HuH-7.5 (cell line): ENCODE measurements at regions not wholly inside any gene's neighbourhood (a gene's known extent, or its start where the extent isn't known, plus 50 kb on each side); places are given as distances from the start of the nearest gene placed in this dataset.

Source experiments
- DNase-seq: peaks from one replicate; pipeline ENCODE4 v3.0.0; 2011; ENCODE audit warnings: low spot score

DNA sequence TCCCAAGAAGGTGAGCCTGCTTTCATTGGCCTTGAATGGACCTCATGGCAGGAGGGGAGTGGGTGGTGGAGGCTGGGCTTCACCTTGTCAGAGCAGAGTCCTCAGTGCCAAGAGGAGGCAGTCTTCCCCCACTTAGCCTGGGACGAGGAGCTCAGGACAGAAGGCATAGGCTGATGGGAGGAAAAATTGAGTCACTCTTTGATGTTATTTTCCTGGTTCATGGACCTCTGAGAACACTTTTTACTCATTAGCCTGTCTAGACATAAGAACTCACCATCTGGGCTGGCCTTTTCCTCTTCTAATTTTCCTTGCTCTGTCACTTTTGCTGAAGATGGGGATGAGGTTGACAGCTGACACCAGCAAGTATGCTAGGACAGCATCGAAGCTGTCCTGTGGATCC, 225.7 kb upstream of the TNP1 start:
- DNase-seq: no peak

- no peak for DNase-seq
Observed at GRCh38 chr2:217081799-217082198, 221.9 kb upstream of the TNP1 start.

DNA sequence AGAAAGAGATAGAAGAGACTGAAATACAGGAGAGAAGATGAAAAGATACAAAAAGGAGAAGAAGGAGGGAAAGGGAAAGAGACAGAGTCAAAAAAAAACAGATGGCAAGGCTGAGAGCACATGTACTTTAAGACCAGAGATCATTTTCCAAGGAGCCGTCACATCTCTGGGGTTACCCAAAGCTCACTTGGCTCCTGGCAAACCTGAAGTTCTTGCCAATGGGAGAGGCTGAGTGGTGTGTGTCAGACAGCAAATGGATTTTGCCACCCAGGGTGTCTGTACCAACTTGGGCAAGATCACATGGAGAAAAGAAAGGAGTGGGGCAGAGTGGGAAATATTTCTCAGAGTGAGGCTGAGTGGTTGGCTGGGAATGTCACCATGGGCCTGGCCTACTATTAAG, 219.3 kb upstream of the TNP1 start:
- no peak for DNase-seq

GRCh38 chr2:217077831-217078407, 218.1 kb upstream of the TNP1 start:
- no peak for DNase-seq

DNA sequence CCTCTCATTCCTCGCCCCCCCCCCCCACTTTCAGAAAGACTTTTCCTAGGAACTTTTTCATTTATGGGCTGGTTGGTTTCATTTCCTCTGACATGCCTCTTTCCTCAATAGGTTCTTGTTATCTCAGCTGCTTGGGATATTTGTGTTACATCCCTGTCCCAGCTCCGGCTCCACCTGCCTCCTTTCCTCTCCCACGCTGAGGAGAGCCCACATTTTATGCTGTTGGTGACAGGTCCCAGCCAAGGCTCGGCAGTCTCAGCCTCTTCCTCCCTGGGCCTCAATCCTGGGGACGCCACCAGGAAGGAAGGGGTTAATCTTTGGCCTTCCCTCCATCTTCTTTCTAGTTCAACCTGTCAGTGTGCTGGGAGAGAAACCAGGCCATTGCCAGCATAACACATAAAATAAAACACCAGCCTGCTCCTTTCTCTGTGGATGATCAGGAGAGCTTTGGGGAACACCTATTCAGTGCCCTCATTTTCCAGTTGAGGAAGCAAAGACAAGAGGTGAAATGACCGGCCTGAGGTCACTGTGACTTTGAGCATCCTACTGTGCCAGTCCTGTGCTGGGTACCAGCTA, 216.9 kb upstream of the TNP1 start:
- no peak for DNase-seq

DNA sequence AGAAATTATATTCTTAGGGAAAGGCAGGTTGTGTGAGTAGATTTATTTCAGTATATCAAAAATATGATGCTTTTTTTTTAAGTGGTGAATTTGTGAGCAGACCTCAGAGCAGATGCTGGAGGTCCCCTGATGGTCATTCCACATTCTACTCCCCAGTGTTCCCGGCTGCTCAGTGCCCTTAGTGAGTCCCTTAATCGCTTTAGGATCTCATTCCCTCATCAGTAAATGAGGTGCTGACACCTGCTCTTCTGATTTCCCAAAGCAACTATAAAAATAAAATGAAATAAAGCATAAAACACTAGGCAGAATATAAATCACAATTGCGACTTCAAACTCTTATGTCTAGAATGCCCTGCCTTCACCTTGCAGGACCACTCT, 216.2 kb upstream of the TNP1 start:
- DNase-seq: no peak

DNA sequence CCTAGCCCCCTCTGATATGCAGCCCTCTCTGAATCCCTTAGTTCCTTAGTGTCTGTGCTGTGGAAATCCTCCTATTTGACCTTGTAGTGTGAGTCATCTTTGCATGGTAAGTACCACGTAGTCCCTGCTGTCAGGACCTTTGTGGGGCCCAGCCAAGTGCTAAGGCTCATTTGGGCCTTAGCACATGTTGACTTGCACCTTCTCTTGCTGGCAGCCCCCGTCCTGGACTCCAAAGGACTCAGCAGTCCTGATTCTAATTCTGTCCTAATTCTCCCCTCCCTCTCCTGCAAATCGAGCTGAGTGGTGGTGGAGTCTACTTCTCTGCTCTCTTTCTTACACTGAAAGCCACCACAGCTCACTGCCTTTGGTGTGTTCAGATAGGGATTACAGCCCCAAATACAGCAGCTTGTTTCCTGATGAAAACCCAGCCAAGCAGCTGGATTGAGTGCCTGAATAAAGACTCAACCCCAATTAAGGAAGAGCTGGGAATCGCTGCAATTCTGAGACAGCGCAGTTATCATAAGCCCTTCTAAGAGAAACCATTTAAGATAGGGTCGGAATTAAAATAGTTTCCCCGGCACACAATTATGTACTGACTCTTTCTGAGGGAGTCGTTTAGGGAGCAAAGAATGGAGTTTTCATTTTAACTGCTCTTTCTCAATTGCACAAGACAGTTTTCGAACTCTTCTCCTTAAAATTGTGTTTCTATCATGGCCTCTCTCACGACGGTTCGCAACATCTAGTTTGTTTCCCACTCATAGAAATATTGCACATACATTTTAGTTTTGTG, 215.6 kb upstream of the TNP1 start:
- DNase-seq: no peak

DNA sequence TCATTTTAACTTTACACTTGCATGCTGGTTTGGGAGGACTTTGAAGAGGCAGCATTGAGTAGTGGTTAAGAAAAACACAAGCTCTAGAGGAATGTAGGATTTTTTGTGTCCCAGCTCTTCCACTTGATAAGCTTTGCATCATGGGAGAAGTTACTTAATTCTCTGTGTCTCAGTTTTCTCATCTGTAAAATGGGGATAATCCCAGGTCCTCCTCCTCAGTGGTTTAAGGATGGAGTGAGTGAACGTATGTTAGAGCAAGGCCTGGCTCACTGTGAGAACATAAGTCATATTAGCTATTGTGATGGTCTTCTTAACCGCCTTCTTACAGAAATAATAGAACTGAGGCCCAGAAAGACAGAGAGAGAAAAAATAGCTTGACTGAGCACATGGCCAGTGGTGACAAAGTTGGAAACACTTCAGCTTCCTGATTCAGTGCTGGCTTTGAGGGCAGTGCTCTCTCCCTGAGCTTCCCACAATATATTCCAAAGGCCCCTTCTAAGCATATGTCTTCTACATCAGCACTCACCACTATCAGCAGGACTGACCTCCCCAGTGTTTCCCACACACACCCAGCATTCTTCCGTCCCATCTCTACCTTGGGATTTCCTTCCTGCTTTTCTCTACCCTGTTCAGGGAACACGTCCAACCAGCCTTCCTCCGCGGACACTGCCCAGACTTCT, 214.9 kb upstream of the TNP1 start:
- DNase-seq: no peak

GRCh38 chr2:217071416-217071815, 211.6 kb upstream of the TNP1 start:
- DNase-seq: no peak

GRCh38 chr2:217070611-217071010, 210.7 kb upstream of the TNP1 start:
- DNase-seq: no peak

DNA sequence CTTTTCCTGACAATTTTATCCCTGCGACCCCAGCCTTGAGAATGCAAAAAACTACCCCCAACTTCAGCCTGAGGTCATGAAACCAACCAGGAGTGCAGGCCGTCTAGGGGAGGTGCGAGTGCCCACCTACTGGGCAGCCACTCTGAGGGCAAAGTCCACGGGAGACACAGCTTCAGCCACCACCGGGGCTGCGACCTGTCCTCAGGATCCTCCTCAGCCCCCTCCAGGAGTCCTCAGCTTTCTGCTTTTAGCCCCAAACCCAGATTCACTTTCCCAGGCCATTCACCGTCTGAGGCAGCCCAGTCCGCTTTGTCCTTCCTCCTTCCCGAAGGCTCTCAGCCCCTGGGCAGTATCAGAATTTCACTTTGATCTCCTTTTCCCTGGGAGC, 210.2 kb upstream of the TNP1 start:
- DNase-seq: no peak

DNA sequence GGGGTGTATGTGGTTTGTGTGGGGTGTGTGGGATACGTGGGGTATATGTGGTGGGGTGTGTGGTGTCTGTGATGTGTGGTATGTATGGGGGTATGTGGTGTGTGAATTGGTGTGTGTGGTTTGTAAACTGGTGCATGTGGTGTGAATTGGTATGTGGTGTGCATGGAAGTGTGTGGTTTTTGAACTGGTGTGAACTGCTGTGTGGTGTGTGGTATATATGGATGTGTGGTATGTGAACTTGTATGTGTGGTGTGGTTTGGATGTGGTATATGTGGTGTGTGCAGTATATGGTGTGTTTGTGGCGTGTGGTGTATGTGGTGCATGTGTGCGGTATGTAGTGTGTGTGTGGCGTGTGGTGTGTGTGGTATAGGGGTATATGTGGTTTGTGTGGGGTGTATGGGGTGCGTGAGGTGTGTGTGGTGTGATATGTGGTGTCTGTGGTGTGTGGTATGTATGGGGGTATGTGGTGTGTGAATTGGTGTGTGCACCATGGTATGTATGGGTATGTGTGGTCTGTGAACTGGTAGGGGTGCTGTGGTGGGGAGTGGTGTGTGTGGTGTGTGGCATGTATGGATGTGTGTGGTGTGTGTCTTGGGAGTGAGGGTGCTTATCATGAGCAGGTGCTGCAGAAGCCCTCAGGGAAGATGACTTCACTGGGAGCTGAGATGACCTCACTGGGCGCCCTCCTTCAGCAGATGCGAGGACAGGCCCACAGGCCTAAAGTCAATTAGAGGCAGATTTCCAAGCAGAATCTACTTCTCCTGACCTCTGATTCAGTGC, 209.6 kb upstream of the TNP1 start:
- no peak for DNase-seq

DNA sequence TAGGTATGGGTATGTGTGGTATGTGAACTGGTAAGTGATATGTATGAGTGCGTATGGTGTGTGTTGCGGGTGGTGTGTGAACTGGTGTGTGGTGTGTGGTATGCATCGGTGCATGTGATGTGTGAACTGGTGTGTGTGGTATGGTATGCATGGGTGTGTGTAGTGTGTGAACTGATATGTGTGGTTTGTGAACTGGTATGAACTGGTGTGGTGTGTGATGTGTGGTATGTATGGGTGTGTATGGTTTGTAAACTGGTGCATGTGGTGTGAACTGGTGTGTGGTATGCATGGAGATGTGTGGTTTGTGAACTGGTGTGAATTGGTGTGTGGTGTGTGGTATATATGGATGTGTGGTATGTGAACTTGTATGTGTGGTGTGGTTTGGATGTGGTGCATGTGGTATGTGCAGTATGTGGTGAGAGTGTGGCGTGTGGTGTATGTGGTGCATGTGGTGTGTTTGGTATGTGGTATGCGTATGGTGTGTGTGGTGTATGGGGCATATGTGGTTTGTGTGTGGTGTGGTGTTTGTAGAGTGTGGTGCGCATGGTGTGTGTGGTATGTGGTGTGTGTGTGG, 208.9 kb upstream of the TNP1 start:
- DNase-seq: no peak

DNA sequence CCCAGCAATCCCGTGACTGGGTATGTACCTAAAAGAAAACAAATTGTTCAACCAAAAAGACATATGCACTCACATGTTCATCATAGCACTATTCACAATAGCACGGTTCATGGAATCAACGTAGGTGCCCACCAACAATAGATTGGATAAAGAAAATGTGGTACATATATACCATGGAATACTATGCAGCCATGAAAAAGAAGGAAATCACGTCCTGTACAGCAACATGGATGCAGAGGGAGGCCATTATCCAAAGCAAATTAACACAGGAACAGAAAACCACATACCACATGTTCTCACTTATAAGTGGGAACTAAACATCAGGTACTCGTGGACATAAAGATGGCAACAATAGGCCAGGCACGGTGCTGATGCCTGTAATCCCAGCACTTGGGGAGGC, 207.9 kb upstream of the TNP1 start:
- DNase-seq: no peak

- no peak for DNase-seq
Observed at GRCh38 chr2:217066510-217067270, 206.8 kb upstream of the TNP1 start.

GRCh38 chr2:217065695-217066405, 206.0 kb upstream of the TNP1 start:
- no peak for DNase-seq

DNA sequence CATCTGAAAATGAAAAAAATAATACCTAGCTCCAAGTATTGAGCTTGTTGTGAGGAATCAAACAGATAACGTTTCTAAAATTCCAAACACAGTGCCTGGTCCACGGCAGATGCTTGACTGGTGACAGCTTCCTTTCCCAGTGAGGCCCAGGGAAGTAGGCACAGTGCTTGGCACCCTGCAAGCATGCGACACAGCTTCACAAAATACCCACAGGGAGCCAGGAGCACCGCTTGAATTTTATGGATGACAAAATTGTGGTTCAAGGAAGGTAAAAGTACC, 205.1 kb upstream of the TNP1 start:
- no peak for DNase-seq

DNA sequence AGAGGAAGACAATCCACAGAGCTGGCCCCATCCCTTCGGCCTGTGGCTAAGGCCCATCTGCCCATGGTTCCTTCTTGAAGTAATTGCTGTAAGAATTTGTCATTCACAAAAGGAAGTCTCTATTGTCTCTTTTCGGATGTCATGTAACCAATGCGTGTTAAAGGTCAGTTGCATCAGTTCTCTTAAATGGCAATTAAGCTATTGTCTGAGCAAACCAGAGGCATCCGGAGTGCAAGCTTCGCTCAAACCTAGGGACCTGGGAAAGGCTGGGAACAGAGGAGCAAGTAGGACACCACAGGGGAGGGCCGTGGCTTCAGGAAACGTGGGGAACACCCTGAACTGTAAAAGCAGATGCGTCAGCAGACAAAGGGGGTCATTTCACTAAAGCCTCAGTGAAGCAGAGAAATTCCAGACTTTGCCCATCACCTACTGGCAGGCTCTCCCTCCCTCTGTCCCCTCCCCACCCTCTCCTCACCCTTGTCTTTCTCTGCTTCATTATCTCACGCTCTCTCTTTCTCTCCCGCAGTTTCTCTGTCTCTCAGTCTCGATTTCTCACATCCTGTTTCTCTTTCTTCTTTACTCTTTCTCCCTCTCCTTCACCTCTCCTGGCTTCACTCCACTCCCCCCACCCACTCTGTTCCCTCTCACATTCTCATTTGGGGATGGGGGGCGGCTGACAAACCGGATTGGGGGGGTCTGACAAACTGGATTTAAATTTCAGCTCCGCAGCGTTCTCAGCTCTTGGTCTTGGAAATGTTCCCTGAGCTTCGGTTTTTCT, 204.6 kb upstream of the TNP1 start:
- DNase-seq: no peak

- no peak for DNase-seq
Observed at GRCh38 chr2:217063238-217063755, 203.4 kb upstream of the TNP1 start.

DNA sequence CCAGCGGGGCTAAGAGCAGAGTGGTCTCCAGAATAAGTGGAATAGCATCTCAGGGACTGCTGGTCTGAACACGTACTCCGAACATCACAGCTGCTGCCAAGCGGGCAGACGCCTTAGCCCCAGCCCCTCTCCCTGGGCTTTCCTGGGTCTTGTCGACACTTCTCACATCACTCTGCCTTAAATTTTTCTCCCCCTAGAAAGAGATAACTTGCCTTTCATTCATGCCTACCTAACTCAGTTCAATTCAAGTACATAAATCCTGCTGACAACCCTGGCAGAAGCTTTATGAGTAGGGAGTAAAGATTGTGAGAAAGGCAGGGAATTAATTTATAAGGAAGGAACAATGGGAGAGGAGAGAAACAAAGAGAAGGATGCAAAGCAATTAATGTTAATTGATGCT, 202.9 kb upstream of the TNP1 start:
- DNase-seq: no peak
